H1 (cell line): ENCODE measurements at regions not wholly inside any gene's neighbourhood (a gene's known extent, or its start where the extent isn't known, plus 50 kb on each side); places are given as distances from the start of the nearest gene placed in this dataset. TPM values are rescaled to one million over a fixed set of nuclear protein-coding genes. Genes with fewer than 3 reads are reported as not detected.

Source experiments
- small RNA-seq: library from polyadenylated mRNA; stranded (forward); fragments of <200 nt; extraction: miRNeasy Mini kit (QIAGEN cat#:217004); gene quantifications from one replicate; pipeline ENCODE3, GENCODE V24; 2013; ENCODE audit not compliant: insufficient read depth

Small RNA genes lying in the stretch of these regions (small RNA-seq; reads per million reads assigned to genes)
- not detected for gene RNA5SP157
